Heart left ventricle (tissue), 16 donors: ENCODE measurements at regions not wholly inside any gene's neighbourhood (a gene's known extent, or its start where the extent isn't known, plus 50 kb on each side); places are given as distances from the start of the nearest gene placed in this dataset.

Source experiments
- ATAC-seq, 4 donors: fragments of 200-7000 bp; cut with Tn5 transposase; one replicate each; pipeline ENCODE4 v1.9.1; 2020 to 2022; ENCODE audit warnings: moderate library complexity in 4 of 4, mild to moderate bottlenecking in 3 of 4, moderate number of reproducible peaks in 1 of 4
- DNase-seq, 5 donors: peaks; one replicate each; pipeline ENCODE4 v3.0.0-alpha.2; 2020
- H3K27ac ChIP-seq, 12 donors: fragments of 200-600 bp; sonication (generic) in 4 of 12; one replicate each; pipeline versions ENCODE4 v1.5.0 to v1.8.0; 2016 to 2022; ENCODE audit warnings: mild to moderate bottlenecking in 2 of 12
- H3K27me3 ChIP-seq, 9 donors: fragments of 200-600 bp; sonication (generic) in 2 of 9; one replicate each; pipeline versions ENCODE4 v1.5.1 to v1.8.0; 2016 to 2022; ENCODE audit warnings: mild to moderate bottlenecking in 3 of 9
- H3K36me3 ChIP-seq, 9 donors: fragments of 200-600 bp; sonication (generic) in 2 of 9; one replicate each; pipeline versions ENCODE4 v1.5.0 to v1.8.0; 2018 to 2022; ENCODE audit warnings: mild to moderate bottlenecking in 2 of 9
- H3K4me1 ChIP-seq, 12 donors: fragments of 200-600 bp; sonication (generic) in 4 of 12; one replicate each; pipeline versions ENCODE4 v1.5.0 to v1.8.0; 2016 to 2022; ENCODE audit warnings: mild to moderate bottlenecking in 3 of 12
- H3K4me3 ChIP-seq, 12 donors: fragments of 200-600 bp; sonication (generic) in 4 of 12; one replicate each; pipeline versions ENCODE4 v1.5.0 to v1.8.0; 2017 to 2022; ENCODE audit warnings: mild to moderate bottlenecking in 9 of 12, moderate library complexity in 4 of 12
- H3K9me3 ChIP-seq, 12 donors: fragments of 200-600 bp; sonication (generic) in 4 of 12; one replicate each; pipeline versions ENCODE4 v1.5.0 to v1.8.0; 2016 to 2022; ENCODE audit warnings: mild to moderate bottlenecking in 1 of 12
- CTCF ChIP-seq, 12 donors: fragments of 200-600 bp; sonication (generic) in 4 of 12; IDR thresholded peaks; one replicate each; pipeline versions ENCODE4 v1.5.0 to v1.8.0; 2018 to 2022; ENCODE audit warnings: antibody characterized with exemption in 12 of 12, mild to moderate bottlenecking in 5 of 12
- POLR2A ChIP-seq, 2 donors: fragments of 450-650 bp; IDR thresholded peaks; one replicate each; pipeline ENCODE4 v1.6.1; 2017; ENCODE audit warnings: antibody characterized with exemption in 2 of 2, mild to moderate bottlenecking in 2 of 2, moderate library complexity in 2 of 2
- WGBS, 4 donors: extraction: QIAGEN DNeasy Blood & Tissue Kit in 2 of 4; methylation state at CpG; one replicate each; pipeline versions ENCODE4 v1.1.5 to v1.1.7; 2013 to 2018; 5-methylcytosine and 5-hydroxymethylcytosine counted together
- intact Hi-C, 10 donors: fragments of 100-400 bp; cut with DNase I; formaldehyde crosslinking; loops; one replicate each; pipeline versions ENCODE4 v1.11.1 to v1.14.2; 2022
- donor health status: ischemic (EF 13 %, LVEDD 7.1; RV severe dilation, severe dysfunction).
- donor health status: healthy with polysubstance abuse.
- donor health status: DM: no; HTN: yes; CAD: no.
- donor health status: DM: no; HTN: no; CAD: no.
- donor health status: ischemic (EF 25% LVEDD 6.9; RV normal size, moderate dysfunction).
- donor health status: ischemic (EF 25% LVEDD 5.7; RV mildly dilated, moderate dysfunction).
- donor health status: healthy.
- donor health status: DM: yes; HTN: yes; CAD: no.
- donor health status: ischemic (EF 35%, LVEDD 5.7; RV mildly dilated, moderate dysfunction).
- donor health status: nonischemic (EF 11% LVEDD 7.7; RV severe dilation, severe dysfunction).
- donor health status: DM: yes; HTN: yes; CAD: no.
- donor health status: PGD.
- donor health status: ischemic (EF 29% LVEDD 5.4; RV normal size, mild dysfunction).
- donor health status: nonischemic (EF 23%, LVEDD 6.1; RV moderate dilation, normal function).

- TF ChIP-seq POLR2A (IDR thresholded peaks at IDR 0.05) = no peak
- TF ChIP-seq CTCF (IDR thresholded peaks at IDR 0.05) = no peak
- Histone ChIP-seq H3K36me3 (no peaks in the 10 kb centered on the region), H3K4me3 (no peak overlapping the region), H3K27ac (no peak overlapping the region), H3K4me1 (peaks cover 0 to 19% (median 5%) of the 10 kb centered on the region in 12 donors), H3K9me3 (peaks cover 0 to 4% (median 0%) of the 10 kb centered on the region in 12 donors), H3K27me3 (peaks cover 0 to 5% (median 0%) of the 10 kb centered on the region in 9 donors)
- 73 to 86% (median 77%) methylated on average over 2 of the region's 2 CpGs for WGBS, 4 donors
- ATAC-seq (no peak), DNase-seq (no peak)
- intact Hi-C loops = loop anchor here (5.0 to 10.0 kb wide), 12 partner anchors 38 to 948 kb away; partner anchors contain the start of gene HIVEP1 (in 1 of the 10)
Observed at GRCh38 chr6:11659757-11660156, 118.8 kb downstream of the ADTRP start.

GRCh38 chr6:11662323-11662722, 116.3 kb downstream of the ADTRP start:
- intact Hi-C loops = loop anchor here in 1 of 10 donors (5.0 kb wide), 1 partner anchor 625 kb away; no protein-coding TSS in a partner anchor
- Histone ChIP-seq H3K36me3 (no peaks in the 10 kb centered on the region), H3K4me1 (no peaks in the 10 kb centered on the region), H3K27me3 (no peaks in the 10 kb centered on the region), H3K9me3 (peaks cover 0 to 4% (median 0%) of the 10 kb centered on the region in 12 donors), H3K27ac (no peak overlapping the region), H3K4me3 (no peak overlapping the region)
- DNase-seq = no peak
- no peak for TF ChIP-seq POLR2A (IDR thresholded peaks at IDR 0.05)
- TF ChIP-seq CTCF (IDR thresholded peaks at IDR 0.05) = no peak
- WGBS, 4 donors = 89 to 96% (median 92%) methylated on average over 1 of the region's 1 CpG
- no peak for ATAC-seq

- Histone ChIP-seq H3K4me3 (no peak overlapping the region), H3K27me3 (no peaks in the 10 kb centered on the region), H3K27ac (no peak overlapping the region), H3K36me3 (no peaks in the 10 kb centered on the region), H3K4me1 (no peaks in the 10 kb centered on the region), H3K9me3 (peaks cover 0 to 4% (median 0%) of the 10 kb centered on the region in 12 donors)
- no peak for TF ChIP-seq POLR2A (IDR thresholded peaks at IDR 0.05)
- TF ChIP-seq CTCF (IDR thresholded peaks at IDR 0.05) = no peak
- DNase-seq = no peak
- ATAC-seq = no peak
- intact Hi-C loops = loop anchor here in 1 of 10 donors (5.0 kb wide), 1 partner anchor 624 kb away; no protein-coding TSS in a partner anchor
- 69 to 85% (median 82%) methylated on average over 2 of the region's 2 CpGs for WGBS, 4 donors
Observed at GRCh38 chr6:11663519-11663918, 115.1 kb downstream of the ADTRP start.
